ENCODE measurements at regions not wholly inside any gene's neighbourhood (a gene's known extent, or its start where the extent isn't known, plus 50 kb on each side); places are given as distances from the start of the nearest gene placed in this dataset.

- no peak for DNase-seq
Observed at GRCh38 chr18:77448046-77448445, 198.4 kb downstream of the GALR1 start.

- no peak for DNase-seq
Observed at GRCh38 chr18:77455004-77455403, 205.4 kb downstream of the GALR1 start.

GRCh38 chr18:77457681-77458080 lies 208.0 kb downstream of the GALR1 start:
- DNase-seq = no peak

GRCh38 chr18:77461062-77461688 lies 211.5 kb downstream of the GALR1 start:
- no peak for DNase-seq

- no peak for DNase-seq
Observed at GRCh38 chr18:77464917-77465316, 215.3 kb downstream of the GALR1 start.

GRCh38 chr18:77466890-77467289 lies 217.2 kb downstream of the GALR1 start:
- DNase-seq = no peak

GRCh38 chr18:77469131-77469530 lies 219.5 kb downstream of the GALR1 start:
- no peak for DNase-seq

- DNase-seq = no peak
Observed at GRCh38 chr18:77470569-77471413, 221.1 kb downstream of the GALR1 start.

GRCh38 chr18:77472509-77472908 lies 222.9 kb downstream of the GALR1 start:
- DNase-seq = no peak

GRCh38 chr18:77478646-77479442 lies 229.2 kb downstream of the GALR1 start:
- DNase-seq = no peak

- DNase-seq = no peak
Observed at GRCh38 chr18:77481541-77481940, 231.9 kb downstream of the GALR1 start.

GRCh38 chr18:77482190-77483085 lies 232.8 kb downstream of the GALR1 start:
- DNase-seq = no peak

- no peak for DNase-seq
Observed at GRCh38 chr18:77486985-77487384, 237.3 kb downstream of the GALR1 start.

GRCh38 chr18:77487951-77488740 lies 238.5 kb downstream of the GALR1 start:
- no peak for DNase-seq

GRCh38 chr18:77495079-77495478 lies 245.4 kb downstream of the GALR1 start:
- DNase-seq = no peak

GRCh38 chr18:77495982-77496690 lies 246.5 kb downstream of the GALR1 start:
- DNase-seq = no peak

GRCh38 chr18:77501266-77501665 lies 251.6 kb downstream of the GALR1 start:
- DNase-seq = no peak

- DNase-seq = no peak
Observed at GRCh38 chr18:77505499-77505898, 255.9 kb downstream of the GALR1 start.

GRCh38 chr18:77512152-77512551 lies 262.5 kb downstream of the GALR1 start:
- no peak for DNase-seq

- DNase-seq = no peak
Observed at GRCh38 chr18:77517901-77518300, 268.3 kb downstream of the GALR1 start.

- no peak for DNase-seq
Observed at GRCh38 chr18:77520767-77521166, 271.1 kb downstream of the GALR1 start.
